Brain microvascular endothelial cell (primary cell): ENCODE measurements at regions not wholly inside any gene's neighbourhood (a gene's known extent, or its start where the extent isn't known, plus 50 kb on each side); places are given as distances from the start of the nearest gene placed in this dataset.

Experiments used
- DNase-seq: peaks from one replicate; pipeline ENCODE4 v3.0.0-alpha.2; 2020
- H3K27ac ChIP-seq: fragments of 250-450 bp; sonication (Bioruptor Pico); 2 replicates; pipeline ENCODE4 v1.5.1; 2020; ENCODE audit warnings: mild to moderate bottlenecking, moderate library complexity
- H3K27me3 ChIP-seq: fragments of 250-450 bp; sonication (Bioruptor Pico); replicated peaks from 2 replicates; pipeline ENCODE4 v1.5.1; 2020; ENCODE audit warnings: mild to moderate bottlenecking
- H3K36me3 ChIP-seq: fragments of 250-450 bp; sonication (Bioruptor Pico); replicated peaks from 2 replicates; pipeline ENCODE4 v1.5.1; 2020; ENCODE audit warnings: mild to moderate bottlenecking
- H3K4me3 ChIP-seq: 2 replicates; pipeline ENCODE4 v1.5.1; 2011; ENCODE audit warnings: low read depth, mild to moderate bottlenecking, control low read depth, low read length, moderate library complexity
- CTCF ChIP-seq: IDR thresholded peaks from 2 replicates; pipeline ENCODE4 v1.5.1; 2011; ENCODE audit warnings: low read depth, mild to moderate bottlenecking, moderate library complexity, low read length, control low read depth, inconsistent platforms; ENCODE audit errors: missing control alignments
- in situ Hi-C: cut with HindIII; loops from 2 replicates; pipeline ENCODE4 v1.10.0; 2017; ENCODE audit warnings: low sequenced_read_pairs, low pct_ligation_motif_present

- in situ Hi-C loops = no loop called here
- no peak for TF ChIP-seq CTCF
- H3K4me3 ChIP-seq = no peak overlapping the region
- no peaks in the 10 kb centered on the region for H3K27me3 ChIP-seq
- H3K27ac ChIP-seq = no peak overlapping the region
- H3K36me3 ChIP-seq = no peaks in the 10 kb centered on the region
- no peak for DNase-seq
These were observed 509.8 kb downstream of the ARAP2 start for GRCh38 chr4:35734381-35735098.

DNA sequence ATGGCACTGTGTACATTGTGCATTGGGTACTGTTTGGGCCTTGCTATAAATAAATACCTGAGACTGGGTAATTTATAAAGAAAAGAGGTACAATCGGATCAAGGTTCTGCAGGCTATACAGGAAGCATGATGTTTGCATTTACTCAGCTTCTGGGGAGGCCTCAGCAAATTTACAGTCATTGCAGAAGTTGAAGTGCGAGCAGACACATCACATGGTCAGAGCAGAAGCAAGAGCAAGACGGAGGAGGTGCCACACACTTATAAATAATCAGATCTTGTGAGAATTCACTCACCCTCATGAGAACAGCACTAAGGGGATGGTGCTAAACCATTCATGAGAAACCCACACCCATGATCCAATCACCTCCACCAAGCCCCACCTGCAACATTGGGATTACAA lies 505.0 kb downstream of the ARAP2 start:
- no peaks in the 10 kb centered on the region for H3K36me3 ChIP-seq
- H3K4me3 ChIP-seq = no peak overlapping the region
- no peaks in the 10 kb centered on the region for H3K27me3 ChIP-seq
- TF ChIP-seq CTCF = no peak
- in situ Hi-C loops = no loop called here
- DNase-seq = no peak
- no peak overlapping the region for H3K27ac ChIP-seq

DNA sequence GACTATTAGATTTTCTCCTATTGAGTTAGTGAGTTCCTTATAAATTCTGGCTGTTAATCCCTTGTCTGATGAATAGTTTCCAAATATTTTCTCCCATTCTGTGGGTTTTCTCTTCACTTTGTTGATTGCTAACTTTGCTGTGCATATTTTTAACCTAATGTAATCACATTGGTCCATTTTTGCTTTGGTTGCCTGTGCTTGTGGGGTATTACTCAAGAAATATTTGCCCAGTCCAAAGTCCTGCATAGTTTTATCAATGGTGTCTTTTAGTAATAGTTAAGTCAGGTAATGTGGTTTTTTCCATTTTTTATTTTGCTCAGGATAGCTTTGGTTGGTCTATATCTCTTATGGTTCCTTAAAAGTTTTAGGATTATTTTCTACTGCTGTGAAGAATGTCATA lies 490.3 kb downstream of the ARAP2 start:
- H3K4me3 ChIP-seq = no peak overlapping the region
- in situ Hi-C loops = no loop called here
- H3K27ac ChIP-seq = no peak overlapping the region
- TF ChIP-seq CTCF = no peak
- H3K36me3 ChIP-seq = no peaks in the 10 kb centered on the region
- no peak for DNase-seq
- H3K27me3 ChIP-seq = no peaks in the 10 kb centered on the region

DNA sequence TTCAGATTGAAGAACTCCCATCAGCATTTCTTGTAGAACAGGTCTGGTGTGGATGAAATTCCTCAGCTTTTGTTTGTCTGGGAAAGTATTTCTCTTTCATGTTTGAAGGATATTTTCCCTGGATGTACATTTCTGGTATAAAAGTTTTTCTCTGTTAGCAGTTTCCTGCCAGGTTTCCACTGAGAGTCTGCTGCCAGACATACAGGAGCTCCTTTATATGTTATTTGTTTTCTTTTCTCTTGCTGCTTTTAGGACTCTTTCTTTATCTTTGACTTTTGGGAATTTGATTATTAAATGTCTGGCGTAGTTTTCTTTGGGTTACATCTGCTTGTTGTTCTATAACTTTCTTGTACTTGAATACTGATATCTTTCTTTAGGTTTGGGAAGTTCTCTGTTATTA lies 486.5 kb downstream of the ARAP2 start:
- H3K27ac ChIP-seq = no peak overlapping the region
- H3K27me3 ChIP-seq = no peaks in the 10 kb centered on the region
- TF ChIP-seq CTCF = no peak
- no peak for DNase-seq
- H3K4me3 ChIP-seq = no peak overlapping the region
- in situ Hi-C loops = no loop called here
- H3K36me3 ChIP-seq = no peaks in the 10 kb centered on the region

DNA sequence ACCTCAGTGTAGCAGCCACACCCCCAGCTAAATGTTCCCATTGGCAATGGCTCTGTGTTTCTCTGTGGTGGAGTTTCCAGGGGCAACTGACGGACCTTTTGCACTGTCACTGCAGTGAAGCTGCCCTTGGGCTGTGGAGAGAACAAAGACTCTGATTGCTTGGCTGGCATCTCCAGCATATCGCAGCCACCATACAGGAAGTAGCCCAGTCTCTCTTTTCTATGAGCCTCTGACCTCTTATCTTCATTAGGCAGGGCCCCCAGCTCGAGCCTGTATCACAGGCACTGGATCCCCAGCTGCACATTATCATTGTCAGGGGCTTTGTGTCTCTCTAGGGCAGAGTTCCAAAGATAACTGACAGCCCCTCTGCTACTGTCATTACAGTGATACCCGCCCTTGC lies 483.5 kb downstream of the ARAP2 start:
- Histone ChIP-seq H3K27me3 (no peaks in the 10 kb centered on the region), H3K4me3 (no peak overlapping the region), H3K27ac (no peak overlapping the region), H3K36me3 (no peaks in the 10 kb centered on the region)
- TF ChIP-seq CTCF = no peak
- in situ Hi-C loops = no loop called here
- no peak for DNase-seq

GRCh38 chr4:35771571-35771970 lies 472.7 kb downstream of the ARAP2 start:
- Histone ChIP-seq H3K4me3 (no peak overlapping the region), H3K36me3 (no peaks in the 10 kb centered on the region), H3K27me3 (no peaks in the 10 kb centered on the region), H3K27ac (no peak overlapping the region)
- TF ChIP-seq CTCF = no peak
- in situ Hi-C loops = no loop called here
- no peak for DNase-seq
